IMR-90 (cell line): ENCODE measurements at regions not wholly inside any gene's neighbourhood (a gene's known extent, or its start where the extent isn't known, plus 50 kb on each side); places are given as distances from the start of the nearest gene placed in this dataset.

Experiments
- ATAC-seq: fragments of 200-7000 bp; cut with Tn5 transposase; 2 replicates; pipeline ENCODE4 v1.9.1; 2020; ENCODE audit warnings: low read depth, mild to moderate bottlenecking, moderate library complexity
- BruUV-seq: library from RNA; stranded (reverse); fragments of 400-500 nt; replicated peaks from 2 replicates; lab custom pipeline; 2021; lab: Mats Ljungman, UMichigan
- CTCF ChIA-PET: fragments of 300-600 bp; formaldehyde crosslinking; extraction: SDS; loops from one replicate; lab custom pipeline; 2021; ENCODE audit warnings: antibody characterized with exemption; lab: Yijun Ruan, JAX
- POLR2A ChIA-PET: fragments of 300-600 bp; sonication (Branson Sonifier 250); formaldehyde crosslinking; loops from one replicate; lab custom pipeline; 2022; ENCODE audit warnings: antibody characterized with exemption; ENCODE audit not compliant: unreplicated experiment; lab: Charles Lee
- DNase-seq: peaks from one replicate; pipeline ENCODE4 v3.0.0; 2013
- H2AFZ ChIP-seq: replicated peaks from 2 replicates; pipeline ENCODE3; 2013; ENCODE audit warnings: low read length, mild to moderate bottlenecking; ENCODE audit not compliant: poor library complexity
- H2AK5ac ChIP-seq: 2 replicates; pipeline ENCODE4 v1.6.1; 2013; ENCODE audit warnings: low read depth, low read length, inconsistent platforms
- H2AK9ac ChIP-seq: replicated peaks from 2 replicates; pipeline ENCODE3; 2013; ENCODE audit warnings: mild to moderate bottlenecking, low read depth, low read length, moderate library complexity; ENCODE audit not compliant: poor library complexity
- H2BK120ac ChIP-seq: 2 replicates; pipeline ENCODE4 v1.6.1; 2013; ENCODE audit warnings: low read depth, low read length, inconsistent platforms
- H2BK15ac ChIP-seq: 3 replicates; pipeline ENCODE4 v1.6.1; 2013; ENCODE audit warnings: low read depth, low read length, inconsistent platforms
- H2BK20ac ChIP-seq: 2 replicates; pipeline ENCODE4 v1.6.1; 2013; ENCODE audit warnings: low read depth, mild to moderate bottlenecking, inconsistent platforms, low read length, moderate library complexity
- H2BK5ac ChIP-seq: 2 replicates; pipeline ENCODE4 v1.6.1; 2013; ENCODE audit warnings: mild to moderate bottlenecking, low read depth, low read length, inconsistent platforms; ENCODE audit not compliant: poor library complexity, severe bottlenecking
- H3K14ac ChIP-seq: replicated peaks from 2 replicates; pipeline ENCODE4 v1.6.1; 2013; ENCODE audit warnings: low read depth, low read length, inconsistent platforms
- H3K18ac ChIP-seq: 2 replicates; pipeline ENCODE4 v1.6.1; 2013; ENCODE audit warnings: low read depth, low read length, control low read depth
- H3K23ac ChIP-seq: 2 replicates; pipeline ENCODE4 v1.6.1; 2013; ENCODE audit warnings: low read depth, low read length, inconsistent platforms
- H3K27ac ChIP-seq: 2 replicates; pipeline ENCODE4 v1.5.1; 2013; ENCODE audit warnings: mild to moderate bottlenecking, control low read depth, low read length; ENCODE audit not compliant: insufficient read depth
- H3K27me3 ChIP-seq: 2 replicates; pipeline ENCODE4 v1.6.1; 2013; ENCODE audit warnings: low read length; ENCODE audit not compliant: control insufficient read depth, insufficient read depth
- H3K36me3 ChIP-seq: 2 replicates; pipeline ENCODE4 v1.6.1; 2013; ENCODE audit warnings: low read length, mixed read lengths; ENCODE audit not compliant: control insufficient read depth, insufficient read depth
- H3K4ac ChIP-seq: 2 replicates; pipeline ENCODE4 v1.6.1; 2013; ENCODE audit warnings: low read depth, low read length, inconsistent platforms
- H3K4me1 ChIP-seq: 2 replicates; pipeline ENCODE4 v1.6.1; 2013; ENCODE audit warnings: low read length, mixed read lengths; ENCODE audit not compliant: control insufficient read depth, insufficient read depth
- H3K4me2 ChIP-seq: 2 replicates; pipeline ENCODE4 v1.6.1; 2013; ENCODE audit warnings: low read depth, mild to moderate bottlenecking, control low read depth, low read length, moderate library complexity
- H3K4me3 ChIP-seq: 2 replicates; pipeline ENCODE4 v1.5.1; 2013; ENCODE audit warnings: low read depth, mild to moderate bottlenecking, control low read depth, low read length, moderate library complexity; ENCODE audit not compliant: insufficient read depth
- H3K56ac ChIP-seq: 2 replicates; pipeline ENCODE4 v1.6.1; 2013; ENCODE audit warnings: low read length, inconsistent platforms; ENCODE audit not compliant: insufficient read depth; ENCODE audit errors: extremely low read depth
- H3K79me1 ChIP-seq, 2 experiments: 2 replicates each; pipeline ENCODE4 v1.6.1; 2013; ENCODE audit warnings: low read length in 2 of 2, inconsistent platforms in 1 of 2, low read depth in 1 of 2
- H3K9ac ChIP-seq: 2 replicates; pipeline ENCODE4 v1.6.1; 2013; ENCODE audit warnings: low read depth, low read length, control low read depth
- H3K9me1 ChIP-seq: 2 replicates; pipeline ENCODE4 v1.6.1; 2013; ENCODE audit warnings: low read length, inconsistent platforms; ENCODE audit not compliant: insufficient read depth
- H3K9me3 ChIP-seq: 2 replicates; pipeline ENCODE4 v1.6.1; 2013; ENCODE audit warnings: low read length; ENCODE audit not compliant: control insufficient read depth, insufficient read depth
- H4K20me1 ChIP-seq: 2 replicates; pipeline ENCODE4 v1.6.1; 2013; ENCODE audit warnings: low read length, inconsistent platforms; ENCODE audit not compliant: insufficient read depth
- H4K5ac ChIP-seq: 2 replicates; pipeline ENCODE4 v1.6.1; 2013; ENCODE audit warnings: mild to moderate bottlenecking, low read depth, low read length, control low read depth
- H4K8ac ChIP-seq, 2 experiments: 2 replicates each; pipeline ENCODE4 v1.6.1; 2013; ENCODE audit warnings: low read depth in 2 of 2, low read length in 2 of 2, control low read depth in 1 of 2, inconsistent platforms in 1 of 2
- H4K91ac ChIP-seq: 2 replicates; pipeline ENCODE4 v1.6.1; 2013; ENCODE audit warnings: low read depth, low read length, inconsistent platforms; ENCODE audit not compliant: insufficient read depth
- BHLHE40 ChIP-seq: fragments of 150-350 bp; IDR thresholded peaks from 2 replicates; pipeline ENCODE4 v1.6.1; 2016; ENCODE audit warnings: mild to moderate bottlenecking, low read depth, low read length
- CEBPB ChIP-seq: IDR thresholded peaks from 2 replicates; pipeline ENCODE4 v1.6.1; 2012; ENCODE audit warnings: low read depth, low read length, improper control_type of control experiment
- CHD1 ChIP-seq: IDR thresholded peaks from 2 replicates; pipeline ENCODE4 v1.6.1; 2012; ENCODE audit warnings: low read depth, low read length, improper control_type of control experiment
- CTCF ChIP-seq: conservative IDR thresholded peaks from 2 replicates; pipeline ENCODE4 v1.5.1; 2012; ENCODE audit warnings: mild to moderate bottlenecking, low read depth, low read length, improper control_type of control experiment
- ELK1 ChIP-seq: fragments of 150-350 bp; IDR thresholded peaks from 2 replicates; pipeline ENCODE4 v1.6.1; 2016; ENCODE audit warnings: low read depth, mild to moderate bottlenecking, low read length, moderate library complexity, borderline replicate concordance
- FOS ChIP-seq: fragments of 150-350 bp; IDR thresholded peaks from 2 replicates; pipeline ENCODE4 v1.6.1; 2016; ENCODE audit warnings: low read depth, low read length
- MAFK ChIP-seq: IDR thresholded peaks from 2 replicates; pipeline ENCODE4 v1.6.1; 2012; ENCODE audit warnings: low read depth, low read length, improper control_type of control experiment
- MAZ ChIP-seq: IDR thresholded peaks from 2 replicates; pipeline ENCODE4 v1.6.1; 2012; ENCODE audit warnings: low read depth, mild to moderate bottlenecking, low read length, improper control_type of control experiment, moderate library complexity, borderline replicate concordance
- MXI1 ChIP-seq: IDR thresholded peaks from 2 replicates; pipeline ENCODE4 v1.6.1; 2012; ENCODE audit warnings: low read depth, mild to moderate bottlenecking, low read length, moderate library complexity, borderline replicate concordance
- NFE2L2 ChIP-seq: fragments of 150-350 bp; IDR thresholded peaks from 2 replicates; pipeline ENCODE4 v1.6.1; 2016; ENCODE audit warnings: low read depth, mild to moderate bottlenecking, low read length
- POLR2A ChIP-seq: IDR thresholded peaks from 2 replicates; pipeline ENCODE4 v1.6.1; 2012; ENCODE audit warnings: mild to moderate bottlenecking, low read depth, low read length
- RAD21 ChIP-seq: IDR thresholded peaks from 2 replicates; pipeline ENCODE4 v1.6.1; 2012; ENCODE audit warnings: low read length, improper control_type of control experiment
- RCOR1 ChIP-seq: IDR thresholded peaks from 2 replicates; pipeline ENCODE4 v1.6.1; 2012; ENCODE audit warnings: mild to moderate bottlenecking, low read length, improper control_type of control experiment; ENCODE audit not compliant: insufficient replicate concordance
- RFX5 ChIP-seq: IDR thresholded peaks from 2 replicates; pipeline ENCODE4 v1.8.0; 2012; ENCODE audit warnings: low read depth, mild to moderate bottlenecking, low read length, moderate library complexity
- SMC3 ChIP-seq: fragments of 150-350 bp; IDR thresholded peaks from 2 replicates; pipeline ENCODE4 v1.6.1; 2016; ENCODE audit warnings: low read depth, mild to moderate bottlenecking, antibody characterized with exemption, low read length, moderate library complexity
- USF2 ChIP-seq: fragments of 150-350 bp; IDR thresholded peaks from 2 replicates; pipeline ENCODE4 v1.6.1; 2017; ENCODE audit warnings: mild to moderate bottlenecking, antibody characterized with exemption, low read length, low read depth
- WGBS, 2 experiments: methylation state at CpG; one replicate each; pipeline versions ENCODE4 v1.1.5 to v1.1.7; 2013; ENCODE audit warnings: missing lambda C conversion rate in 2 of 2; ENCODE audit not compliant: insufficient read length in 1 of 2; ENCODE audit errors: extremely low coverage in 2 of 2; 5-methylcytosine and 5-hydroxymethylcytosine counted together
- dilution Hi-C: fragments of 300-500 bp; cut with HindIII; formaldehyde crosslinking; loops from one replicate; pipeline ENCODE4 v1.14.3; 2018; ENCODE audit warnings: low sequenced_read_pairs; ENCODE audit not compliant: unreplicated experiment
- in situ Hi-C: fragments of 300-500 bp; cut with MboI; formaldehyde crosslinking; loops from 3 replicates; pipeline ENCODE4 v1.14.3; 2019; ENCODE audit warnings: low sequenced_read_pairs, inconsistent platforms, mixed read lengths
- intact Hi-C: fragments of 100-400 bp; cut with micrococcal nuclease; formaldehyde crosslinking; loops from 2 replicates; pipeline ENCODE4 v1.10.0; 2022

GRCh38 chr6:122265755-122266154 lies 133.7 kb upstream of the HSF2 start:
- Histone ChIP-seq H2BK15ac (no peak overlapping the region), H4K8ac (no peak overlapping the region), H3K9ac (no peak overlapping the region), H3K9me3 (no peaks in the 10 kb centered on the region), H2BK20ac (no peak overlapping the region), H3K4me3 (no peak overlapping the region), H3K27ac (no peak overlapping the region), H2BK5ac (no peak overlapping the region), H4K20me1 (no peaks in the 10 kb centered on the region), H2BK120ac (no peak overlapping the region), H3K79me1 (no peaks in the 10 kb centered on the region), H3K9me1 (no peaks in the 10 kb centered on the region), H3K4me2 (no peak overlapping the region), H3K56ac (no peak overlapping the region), H3K18ac (no peak overlapping the region), H3K4ac (no peak overlapping the region), H2AK5ac (no peak overlapping the region), H4K91ac (no peak overlapping the region), H3K4me1 (no peaks in the 10 kb centered on the region), H3K23ac (no peak overlapping the region), H3K36me3 (no peaks in the 10 kb centered on the region), H2AFZ (no peak overlapping the region), H3K27me3 (no peaks in the 10 kb centered on the region), H2AK9ac (no peak overlapping the region), H4K5ac (no peak overlapping the region), H3K14ac (no peak overlapping the region)
- WGBS, 2 experiments: no CpG with 5 or more reads among the region's 1 CpG
- CTCF ChIA-PET: no interaction called here
- no peak for TF ChIP-seq SMC3
- no peak for TF ChIP-seq FOS
- no peak for TF ChIP-seq POLR2A
- no peak for TF ChIP-seq CTCF
- no peak for TF ChIP-seq MXI1
- no peak for TF ChIP-seq RAD21
- no peak for TF ChIP-seq NFE2L2
- TF ChIP-seq USF2: no peak
- no peak for TF ChIP-seq CEBPB
- TF ChIP-seq MAZ: no peak
- TF ChIP-seq RFX5: no peak
- TF ChIP-seq BHLHE40: no peak
- TF ChIP-seq ELK1: no peak
- TF ChIP-seq RCOR1: no peak
- TF ChIP-seq MAFK: no peak
- no peak for TF ChIP-seq CHD1
- BruUV-seq: no TSS peak
- no peak for ATAC-seq
- POLR2A ChIA-PET: no interaction called here
- DNase-seq: no peak
- in situ Hi-C loops: no loop called here
- intact Hi-C loops: no loop called here
- dilution Hi-C loops: no loop called here
